Frontal cortex (tissue), 4 donors: ENCODE measurements at regions not wholly inside any gene's neighbourhood (a gene's known extent, or its start where the extent isn't known, plus 50 kb on each side); places are given as distances from the start of the nearest gene placed in this dataset. TPM values are rescaled to one million over a fixed set of nuclear protein-coding genes. Genes with fewer than 3 reads are reported as not detected.
"Not testable (repeated sequence)": the region's sequence is repeated elsewhere in the genome, so short reads cannot be mapped to it uniquely, and the experiment has no call there.

Experiments used
- DNase-seq, 2 donors: peaks; one replicate each; pipeline ENCODE4 v3.0.0; 2012; ENCODE audit warnings: low spot score in 2 of 2
- FAIRE-seq: peaks from 2 replicates; lab custom pipeline; 2012; peaks lifted over from hg19 to GRCh38; lab: Jason Lieb, UNC
- small RNA-seq: library from RNA; depleted of rRNA; stranded (forward); fragments of <200 nt; gene quantifications from one replicate; pipeline ENCODE3, GENCODE V24; 2014
- donor health status: control.
- donor health status: control.
- donor health status: control.

DNA sequence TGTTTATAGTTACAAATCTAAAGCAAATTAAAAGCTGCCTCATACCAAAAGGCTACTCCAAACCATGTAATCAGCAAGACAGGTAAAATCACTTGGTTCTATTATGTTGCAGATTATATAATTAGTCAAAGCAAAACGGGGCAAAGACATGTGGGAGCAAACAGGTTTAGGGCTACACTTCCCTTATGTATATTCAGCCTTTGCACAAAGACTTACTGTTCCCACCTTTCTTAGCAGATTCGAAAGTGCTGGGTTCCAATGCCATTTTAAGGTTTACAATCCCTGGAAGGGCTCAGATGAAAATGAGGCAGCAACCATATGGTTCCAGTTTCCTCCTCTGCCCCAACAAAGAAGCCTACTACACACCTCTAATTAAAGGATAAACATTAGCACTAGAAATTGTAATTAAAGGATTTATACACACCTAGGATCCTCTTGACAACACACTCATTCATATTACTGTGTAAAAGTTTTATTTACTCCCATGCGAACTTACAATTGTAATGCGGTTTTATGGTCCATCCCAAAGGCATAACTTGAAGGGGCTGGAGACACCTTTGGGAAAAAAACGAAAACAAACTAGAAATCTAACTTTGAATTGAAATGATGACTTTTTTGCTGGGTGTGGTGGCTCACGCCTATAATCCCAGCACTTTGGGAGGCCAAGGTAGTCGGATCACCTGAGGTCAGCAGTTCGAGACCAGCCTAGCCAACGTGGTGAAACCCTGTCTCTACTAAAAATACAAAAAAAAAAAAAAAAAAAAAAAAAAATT, 117.3 kb upstream of the PKN2 start:
- DNase-seq (no peak), FAIRE-seq (no peak)

DNA sequence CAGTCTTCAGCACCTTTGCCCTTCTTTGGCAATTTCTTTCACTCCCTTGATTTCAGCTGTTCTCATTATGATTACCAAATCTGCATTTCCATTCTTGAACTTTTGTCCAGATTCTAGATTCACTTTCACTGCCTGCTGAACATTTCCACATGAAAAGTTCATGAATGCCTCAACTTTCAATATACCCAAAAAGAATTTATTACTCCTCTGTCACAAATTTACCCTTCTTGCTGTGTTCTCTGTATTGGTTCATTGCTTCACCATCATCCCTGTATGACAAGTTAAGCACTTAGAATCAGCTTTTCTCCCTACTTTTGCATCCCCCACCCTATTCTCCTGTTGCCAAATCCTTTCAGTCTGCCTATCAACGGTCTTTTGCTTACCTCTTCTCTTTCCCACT, 112.6 kb upstream of the PKN2 start:
- FAIRE-seq (no peak), DNase-seq (no peak)

DNA sequence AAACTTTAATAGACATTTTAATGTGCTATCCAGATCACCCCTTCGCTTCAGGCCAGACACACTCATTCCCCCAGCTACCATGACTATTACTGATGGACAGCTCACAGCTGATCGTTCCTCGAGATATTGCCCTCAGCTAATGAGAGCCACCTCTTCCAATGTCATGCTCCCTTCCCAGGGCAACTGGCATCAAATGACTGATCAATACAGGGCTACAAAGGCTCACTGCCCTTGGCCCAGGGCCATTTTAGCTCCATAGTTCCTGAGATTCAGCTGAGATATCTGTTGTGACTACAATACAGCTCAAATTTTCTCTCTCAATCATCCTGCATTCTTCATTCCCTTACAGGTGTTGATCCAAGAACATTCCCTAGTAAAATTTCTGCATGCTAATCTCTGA, 104.5 kb upstream of the PKN2 start:
- FAIRE-seq (no peak), DNase-seq (no peak)

DNA sequence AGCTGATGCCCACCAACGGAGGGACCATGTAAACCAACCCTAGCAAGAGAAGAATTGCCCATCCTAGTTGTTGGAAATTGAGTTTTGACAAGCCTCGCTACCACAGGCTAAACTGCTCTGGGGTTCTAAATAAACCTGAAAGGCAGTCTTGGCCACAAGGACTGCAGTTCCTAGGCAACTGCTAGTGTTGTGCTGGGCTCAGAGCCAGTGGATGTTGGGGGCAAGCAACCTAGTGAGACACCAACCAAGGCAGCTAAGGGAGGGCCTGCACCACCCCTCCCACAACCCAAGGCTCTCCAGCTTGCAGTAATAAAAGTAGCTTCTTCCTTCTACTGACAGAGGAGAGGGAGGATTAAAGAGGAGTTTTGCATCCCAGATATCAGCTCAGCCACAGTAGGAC, 102.4 kb upstream of the PKN2 start:
- DNase-seq (no peak), FAIRE-seq (no peak)

DNA sequence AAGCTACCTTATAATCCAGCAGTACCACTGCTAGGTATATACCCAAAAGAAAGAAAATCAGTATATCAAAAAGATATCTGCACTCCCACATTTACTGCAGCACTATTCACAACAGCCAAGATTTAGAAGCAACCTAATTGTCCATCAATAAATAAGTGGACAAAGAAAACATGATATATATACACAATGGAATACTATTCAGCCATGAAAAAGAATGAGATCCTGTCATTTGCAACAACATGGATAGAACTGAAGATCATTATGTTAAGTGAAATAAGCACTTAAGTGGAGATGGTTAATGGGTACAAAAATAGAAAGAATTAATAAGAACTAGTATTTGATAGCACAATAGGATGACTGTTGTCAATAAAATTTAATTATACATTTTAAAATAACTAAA, 90.7 kb upstream of the PKN2 start:
- FAIRE-seq (no peak), DNase-seq (no peak)

DNA sequence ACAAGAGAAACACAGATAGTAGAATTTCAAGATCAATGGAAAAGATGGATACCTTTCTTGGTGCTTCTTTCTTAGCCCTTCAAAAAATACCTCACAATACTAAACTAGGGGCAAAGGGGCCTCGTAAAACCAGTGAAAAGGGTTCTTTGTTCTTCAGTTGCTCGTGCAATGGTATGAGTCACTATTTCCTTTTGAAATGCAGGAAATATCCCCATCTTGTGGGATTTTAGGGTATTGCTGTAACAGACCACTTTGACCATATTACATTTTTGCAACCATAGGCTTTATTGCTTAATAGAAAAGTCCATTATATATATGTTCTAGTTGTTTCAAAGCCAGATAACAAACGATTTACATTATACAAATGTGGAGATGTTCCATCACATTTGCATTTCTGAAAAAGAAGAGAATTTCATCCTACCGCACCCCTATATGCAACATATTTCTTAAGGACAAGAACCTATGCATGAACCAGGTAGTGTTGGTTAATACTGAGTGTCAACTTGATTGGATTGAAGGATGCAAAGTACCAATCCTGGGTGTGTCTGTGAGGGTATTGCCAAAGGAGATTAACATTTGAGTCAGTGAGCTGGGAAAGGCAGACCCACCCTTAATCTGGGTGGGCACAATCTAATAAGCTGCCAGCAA, 88.6 kb upstream of the PKN2 start:
- no peak for DNase-seq
- no peak for FAIRE-seq

DNA sequence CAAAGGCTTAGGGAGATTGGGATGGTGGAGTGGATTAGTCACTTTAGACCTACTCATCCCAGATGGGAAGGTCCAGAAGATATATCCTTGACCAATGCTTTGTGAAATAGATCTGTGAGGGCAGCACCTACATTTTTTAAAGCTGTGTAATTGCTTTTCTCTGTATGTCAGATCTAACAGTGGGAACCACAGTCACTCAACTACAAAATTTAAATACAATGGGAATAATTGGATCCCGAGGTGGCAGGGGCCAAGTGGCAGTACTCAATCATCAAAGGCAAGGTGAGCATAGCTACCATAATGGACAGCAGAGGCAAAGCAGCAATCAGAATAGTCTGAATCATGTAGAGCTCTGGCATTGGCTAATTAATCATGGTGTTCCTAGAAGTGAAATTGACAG, 86.1 kb upstream of the PKN2 start:
- DNase-seq, FAIRE-seq: not testable (repeated sequence)

DNA sequence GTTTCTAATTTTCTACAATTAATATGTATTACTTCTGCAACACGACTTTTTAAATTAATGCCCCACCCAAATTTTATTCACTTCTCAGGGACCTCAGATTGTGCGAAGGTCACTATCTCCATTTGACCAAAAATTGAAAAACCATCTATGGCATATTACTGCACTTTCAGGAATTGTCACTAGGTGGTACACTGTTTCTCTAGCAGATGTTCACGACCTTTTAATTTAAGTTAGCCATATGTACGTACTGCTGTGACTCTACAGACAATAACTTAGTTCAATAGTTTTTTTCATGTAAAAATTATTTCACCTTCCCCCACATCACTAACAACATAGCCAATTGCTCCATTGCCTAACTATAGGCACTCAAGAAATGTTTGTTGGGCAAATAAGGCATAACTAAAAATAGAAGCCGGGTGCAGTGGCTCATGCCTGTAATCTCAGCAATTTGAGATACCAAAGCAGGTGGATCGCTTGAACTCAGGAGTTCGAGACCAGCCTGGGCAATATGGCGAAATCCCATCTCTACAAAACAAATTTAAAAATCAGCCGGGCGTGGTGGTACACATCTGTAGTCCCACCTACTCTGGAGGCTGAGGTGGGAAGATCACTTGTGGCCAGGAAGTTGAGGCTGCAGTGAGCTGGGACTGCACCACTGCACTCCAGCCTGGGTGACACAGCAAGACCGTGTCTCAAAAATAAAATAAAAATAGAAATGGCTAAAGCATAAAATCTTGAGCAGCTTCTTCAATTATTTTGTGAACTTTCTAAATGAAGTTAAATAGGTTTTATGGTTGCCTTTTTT, 75.7 kb upstream of the PKN2 start:
- FAIRE-seq: no peak
- no peak for DNase-seq

DNA sequence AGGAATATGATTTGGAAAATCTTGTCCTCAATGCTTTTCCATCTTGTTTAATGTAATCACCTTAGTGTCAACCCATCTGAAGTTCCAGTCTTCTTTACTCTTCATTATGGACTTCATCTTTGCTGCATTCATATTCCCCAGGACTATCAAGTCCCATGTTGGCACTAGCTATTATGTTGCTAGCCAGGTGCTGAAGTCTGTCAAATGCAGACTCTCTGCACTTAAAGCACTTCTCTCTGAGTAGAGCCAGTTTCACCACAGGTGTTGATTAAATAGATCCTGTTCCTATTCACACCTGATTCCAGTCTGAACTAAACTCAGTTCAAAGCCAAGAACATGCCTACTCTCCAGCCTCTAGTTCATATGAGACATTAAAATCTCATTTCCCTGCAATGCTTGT, 75.0 kb upstream of the PKN2 start:
- DNase-seq: no peak
- no peak for FAIRE-seq

DNA sequence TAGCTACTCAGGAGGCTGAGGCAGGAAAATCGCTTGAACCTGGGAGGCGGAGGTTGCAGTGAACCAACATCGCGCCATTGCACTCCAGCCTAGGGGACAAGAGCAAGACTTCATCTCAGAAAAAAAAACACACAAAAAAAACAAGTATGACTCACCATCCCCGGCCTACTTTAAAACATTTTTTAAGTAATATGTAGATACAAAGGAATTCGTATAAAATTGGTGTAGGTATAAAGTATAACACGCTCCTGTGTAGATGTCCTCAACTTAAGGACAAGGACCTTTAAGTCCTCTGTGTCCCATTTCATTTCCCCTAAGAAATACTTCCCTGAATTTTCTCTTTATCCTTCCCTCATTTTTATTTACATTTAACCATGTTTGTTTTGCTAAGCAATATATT, 73.4 kb upstream of the PKN2 start:
- FAIRE-seq (no peak), DNase-seq (no peak)

DNA sequence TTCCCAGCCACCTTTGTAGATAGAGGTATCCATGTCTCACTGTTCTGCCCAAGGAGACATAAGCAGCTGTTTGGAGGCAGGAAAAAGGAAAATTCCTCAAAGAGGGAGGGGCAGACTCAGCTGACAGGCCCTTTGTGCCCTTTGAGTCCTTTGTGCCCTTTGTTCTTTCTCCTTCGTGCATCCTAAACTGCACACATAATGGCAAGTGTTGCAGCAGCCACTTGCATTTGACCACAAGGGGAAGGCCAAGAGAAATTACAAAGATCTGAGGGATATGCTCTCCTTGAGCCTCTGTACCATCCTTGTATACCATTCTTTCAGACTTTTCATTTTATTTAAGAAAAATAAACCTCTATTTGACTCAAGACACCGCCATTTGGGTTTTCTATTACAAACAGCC, 71.8 kb upstream of the PKN2 start:
- FAIRE-seq (no peak), DNase-seq (no peak)

DNA sequence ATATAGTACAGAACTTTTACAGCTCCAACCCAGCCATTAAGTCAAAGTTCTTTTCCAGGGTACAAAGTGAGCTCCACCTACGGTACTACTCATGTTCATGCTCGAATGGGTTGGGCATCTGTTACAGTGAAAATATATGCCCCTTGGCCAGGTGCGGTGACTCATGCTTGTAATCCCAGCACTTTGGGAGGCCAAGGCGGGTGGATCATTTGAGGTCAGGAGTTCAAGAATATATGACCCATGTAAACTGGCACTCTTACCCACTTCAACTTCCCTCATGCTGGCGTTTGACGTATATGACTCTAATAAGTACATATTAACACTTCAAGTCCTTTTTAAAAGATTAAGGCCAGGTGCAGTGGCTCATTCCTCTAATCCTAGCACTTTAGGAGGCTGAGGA, 71.3 kb upstream of the PKN2 start:
- no peak for FAIRE-seq
- no peak for DNase-seq

DNA sequence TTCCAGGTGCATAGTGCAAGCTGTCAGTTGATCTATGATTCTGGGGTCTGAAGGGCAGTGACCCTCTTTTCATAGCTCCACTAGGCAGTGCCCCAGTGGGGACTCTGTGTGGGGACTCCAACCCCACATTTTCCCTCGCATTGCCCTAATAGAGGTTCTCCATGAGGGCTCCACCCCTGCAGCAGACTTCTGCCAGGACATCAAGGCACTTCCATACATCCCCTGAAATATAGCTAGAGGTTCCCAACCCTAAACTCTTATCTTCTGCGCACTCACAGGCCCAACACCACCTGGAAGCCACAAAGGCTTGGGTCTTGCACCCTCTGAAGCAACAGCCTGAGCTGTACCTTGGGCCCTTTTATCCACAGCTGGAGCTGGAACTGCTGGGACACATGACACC, 65.7 kb upstream of the PKN2 start:
- no peak for DNase-seq
- no peak for FAIRE-seq

DNA sequence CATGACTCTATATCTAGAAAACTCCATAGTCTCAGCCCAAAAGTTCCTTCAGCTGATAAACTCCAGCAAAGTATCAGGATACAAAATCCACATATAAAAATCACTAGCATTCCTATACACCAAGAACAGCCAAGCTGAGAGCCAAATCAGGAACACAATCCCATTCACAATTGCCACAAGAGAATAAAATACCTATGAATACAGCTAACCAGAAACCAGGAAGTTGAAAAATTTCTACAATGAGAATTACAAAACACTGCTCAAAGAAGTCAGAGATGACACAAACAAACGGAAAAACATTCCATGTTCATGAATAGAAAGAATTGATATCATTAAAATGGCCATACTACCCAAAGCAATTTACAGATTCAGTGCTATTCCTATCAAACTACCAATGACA, 61.0 kb upstream of the PKN2 start:
- DNase-seq, FAIRE-seq: not testable (repeated sequence)

Small RNAs in the stretch of these regions (small RNA-seq; reads per million reads assigned to genes)
- gene AL049861.1 (not detected), gene RF02271 (not detected), gene RN7SL583P (not detected), gene RNA5SP52 (not detected)
